BJ (cell line): ENCODE measurements at regions not wholly inside any gene's neighbourhood (a gene's known extent, or its start where the extent isn't known, plus 50 kb on each side); places are given as distances from the start of the nearest gene placed in this dataset.
A peak's percentile ranks its signal among the peaks of the same experiment; 100 is the strongest.

Experiments
- CTCF ChIA-PET: fragments of 350-600 bp; formaldehyde crosslinking; extraction: SDS; loops from one replicate; lab custom pipeline; 2021; ENCODE audit warnings: antibody characterized with exemption, inconsistent platforms; lab: Yijun Ruan, JAX
- POLR2A ChIA-PET: fragments of 300-600 bp; sonication (Branson Sonifier 250); formaldehyde crosslinking; extraction: SDS; loops from one replicate; lab custom pipeline; 2021; ENCODE audit warnings: antibody characterized with exemption; lab: Charles Lee
- DNase-seq: peaks from one replicate; pipeline ENCODE4 v3.0.0-alpha.2; 2011; ENCODE audit warnings: low read depth
- H3K27me3 ChIP-seq: 2 replicates; pipeline ENCODE4 v1.6.0; 2011; ENCODE audit warnings: low read length; ENCODE audit not compliant: control insufficient read depth, insufficient read depth
- H3K36me3 ChIP-seq: 2 replicates; pipeline ENCODE4 v1.5.1; 2011; ENCODE audit warnings: low read length; ENCODE audit not compliant: control insufficient read depth, insufficient read depth
- H3K4me3 ChIP-seq: 2 replicates; pipeline ENCODE4 v1.5.1; 2011; ENCODE audit warnings: low read depth, mild to moderate bottlenecking, control low read depth, low read length
- CTCF ChIP-seq: IDR thresholded peaks from 2 replicates; pipeline ENCODE4 v1.5.1; 2011; ENCODE audit warnings: low read depth, mild to moderate bottlenecking, control low read depth, inconsistent platforms, low read length, moderate library complexity; ENCODE audit not compliant: insufficient read depth

- Histone ChIP-seq H3K27me3 (peaks cover 6% of the 10 kb centered on the region), H3K36me3 (no peaks in the 10 kb centered on the region), H3K4me3 (no peak overlapping the region)
- no peak for DNase-seq
- CTCF ChIA-PET: interaction anchor here (0.8 kb wide), 1 partner anchor 22 kb away, joined by 3 read pairs; no protein-coding TSS in a partner anchor
- POLR2A ChIA-PET: no interaction called here
- TF ChIP-seq CTCF: no peak
These were observed 144.5 kb upstream of the ID4 start for GRCh38 chr6:19692506-19693298.

- CTCF ChIA-PET: no interaction called here
- H3K36me3 ChIP-seq: no peaks in the 10 kb centered on the region
- POLR2A ChIA-PET: no interaction called here
- no peak overlapping the region for H3K4me3 ChIP-seq
- no peak for TF ChIP-seq CTCF
- DNase-seq: no peak
- peaks cover 6% of the 10 kb centered on the region for H3K27me3 ChIP-seq
These were observed 142.5 kb upstream of the ID4 start for GRCh38 chr6:19694697-19695096.

- Histone ChIP-seq H3K4me3 (no peak overlapping the region), H3K36me3 (no peaks in the 10 kb centered on the region), H3K27me3 (peaks cover 3% of the 10 kb centered on the region)
- no peak for TF ChIP-seq CTCF
- ChIA-PET CTCF (no interaction called here), POLR2A (no interaction called here)
- peak; percentile 59 for DNase-seq
These were observed 139.4 kb upstream of the ID4 start for GRCh38 chr6:19697744-19698290.

- Histone ChIP-seq H3K4me3 (no peak overlapping the region), H3K36me3 (no peaks in the 10 kb centered on the region), H3K27me3 (no peaks in the 10 kb centered on the region; the same call in 1 of the 2 replicates)
- CTCF ChIA-PET: no interaction called here
- no peak for DNase-seq
- POLR2A ChIA-PET: no interaction called here
- TF ChIP-seq CTCF: no peak
These were observed 137.2 kb upstream of the ID4 start for GRCh38 chr6:19699932-19700331.

DNA sequence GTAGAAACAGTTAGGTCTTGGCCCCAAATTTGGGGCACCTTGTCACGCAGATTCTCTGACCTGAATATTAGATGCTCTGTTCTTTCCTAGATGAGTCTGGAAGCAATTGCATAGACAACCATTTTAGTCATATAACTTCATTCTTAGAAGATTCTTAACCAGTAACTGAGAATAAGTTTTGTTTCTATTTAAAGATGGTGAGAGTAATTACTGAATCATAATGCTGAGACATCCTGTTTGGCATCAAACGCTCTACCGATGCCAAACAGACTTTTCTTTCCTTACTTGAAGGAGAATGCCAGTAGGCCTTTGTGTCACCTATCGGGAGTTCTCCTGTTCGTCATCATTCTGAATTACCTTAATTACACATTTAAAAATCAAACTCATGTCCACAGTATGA lies 131.6 kb upstream of the ID4 start:
- no peaks in the 10 kb centered on the region for H3K36me3 ChIP-seq
- H3K27me3 ChIP-seq: no peaks in the 10 kb centered on the region
- no peak for TF ChIP-seq CTCF
- ChIA-PET CTCF (interaction anchor here (1.4 kb wide), 1 partner anchor 9 kb away, joined by 6 read pairs; no protein-coding TSS in a partner anchor), POLR2A (no interaction called here)
- DNase-seq: peak; percentile 13
- H3K4me3 ChIP-seq: no peak overlapping the region
